Forelimb muscle (tissue), 1 donor: ENCODE measurements at regions not wholly inside any gene's neighbourhood (a gene's known extent, or its start where the extent isn't known, plus 50 kb on each side); places are given as distances from the start of the nearest gene placed in this dataset.
"Not testable (repeated sequence)": the region's sequence is repeated elsewhere in the genome, so short reads cannot be mapped to it uniquely, and the experiment has no call there.

Source experiments
- DNase-seq: peaks from one replicate; pipeline ENCODE4 v3.0.0-alpha.2; 2013; ENCODE audit warnings: low read depth

DNA sequence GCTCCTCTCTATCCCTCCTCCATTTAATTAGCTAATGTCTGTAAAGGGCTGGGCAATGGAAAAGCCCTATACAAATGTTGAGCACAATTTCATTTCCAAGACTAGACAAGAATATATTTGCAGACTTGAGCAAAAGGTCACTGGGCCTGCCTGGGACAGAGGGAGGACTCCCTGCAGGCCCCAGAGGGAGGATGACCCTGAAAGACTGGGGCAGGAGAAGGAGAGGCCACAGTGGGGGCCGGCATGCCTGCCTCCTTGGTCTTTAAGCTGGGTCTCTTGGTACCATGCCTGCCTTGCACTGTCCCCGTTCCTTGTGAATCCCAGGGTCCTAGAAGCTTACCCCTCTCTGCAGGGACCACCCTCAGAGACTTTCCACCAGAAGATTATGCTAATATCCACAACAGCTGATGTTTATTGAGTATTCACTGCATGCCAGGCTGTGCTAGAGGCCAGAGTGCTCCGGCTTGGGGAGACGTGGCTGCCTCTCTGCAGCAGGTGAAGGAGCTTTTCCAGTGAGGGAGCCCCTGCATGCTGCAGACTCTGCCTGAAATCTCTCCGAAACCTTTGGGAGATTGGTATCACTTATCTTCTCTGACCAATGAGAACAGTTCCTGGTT, 72.7 kb upstream of the HSPA9 start:
- no peak for DNase-seq

DNA sequence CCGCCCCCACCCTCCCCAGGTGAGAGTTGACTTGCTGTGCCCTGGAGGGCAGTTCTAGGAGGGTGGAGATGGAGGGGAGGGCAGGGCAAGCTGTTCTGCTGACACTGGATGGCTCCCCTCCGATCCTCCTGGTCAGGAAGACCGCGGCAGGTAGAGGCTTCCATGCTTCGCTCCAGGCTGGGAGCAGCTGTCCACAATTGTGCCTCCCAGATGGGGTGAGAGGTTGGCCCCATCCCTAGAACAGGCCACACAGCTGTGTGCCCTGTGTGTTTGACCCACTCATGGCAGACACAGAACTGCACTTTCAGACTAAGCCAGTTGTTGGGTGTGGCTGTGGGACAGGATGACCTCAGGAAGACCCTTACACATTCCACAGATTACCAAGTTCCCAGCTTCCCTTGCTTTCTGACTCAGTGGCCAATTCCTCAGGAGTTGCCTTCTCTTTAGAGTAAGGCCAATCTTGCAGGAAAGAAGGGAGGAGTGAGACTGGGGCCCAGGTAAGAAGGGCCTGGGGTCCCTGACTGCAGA, 72.1 kb upstream of the HSPA9 start:
- DNase-seq = no peak

DNA sequence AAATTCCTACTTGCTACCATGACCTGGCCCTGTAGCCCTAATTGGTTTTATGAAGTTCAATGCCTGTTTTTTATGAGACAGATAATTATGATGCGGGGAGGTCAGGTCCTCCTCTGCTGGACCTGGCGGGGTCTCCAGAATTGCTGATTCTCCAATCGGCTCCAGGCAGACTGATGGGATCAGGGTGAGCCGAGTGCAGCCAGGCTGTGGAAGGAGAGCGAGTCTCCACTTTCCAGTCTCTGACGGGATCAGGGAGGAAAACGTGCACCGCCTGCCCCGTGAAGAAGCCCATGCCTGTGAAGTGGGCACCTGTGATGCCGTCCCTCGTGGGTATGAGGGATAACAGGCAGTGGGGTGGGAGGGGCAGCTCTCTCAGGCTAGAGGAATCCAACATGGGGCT, 71.5 kb upstream of the HSPA9 start:
- no peak for DNase-seq

DNA sequence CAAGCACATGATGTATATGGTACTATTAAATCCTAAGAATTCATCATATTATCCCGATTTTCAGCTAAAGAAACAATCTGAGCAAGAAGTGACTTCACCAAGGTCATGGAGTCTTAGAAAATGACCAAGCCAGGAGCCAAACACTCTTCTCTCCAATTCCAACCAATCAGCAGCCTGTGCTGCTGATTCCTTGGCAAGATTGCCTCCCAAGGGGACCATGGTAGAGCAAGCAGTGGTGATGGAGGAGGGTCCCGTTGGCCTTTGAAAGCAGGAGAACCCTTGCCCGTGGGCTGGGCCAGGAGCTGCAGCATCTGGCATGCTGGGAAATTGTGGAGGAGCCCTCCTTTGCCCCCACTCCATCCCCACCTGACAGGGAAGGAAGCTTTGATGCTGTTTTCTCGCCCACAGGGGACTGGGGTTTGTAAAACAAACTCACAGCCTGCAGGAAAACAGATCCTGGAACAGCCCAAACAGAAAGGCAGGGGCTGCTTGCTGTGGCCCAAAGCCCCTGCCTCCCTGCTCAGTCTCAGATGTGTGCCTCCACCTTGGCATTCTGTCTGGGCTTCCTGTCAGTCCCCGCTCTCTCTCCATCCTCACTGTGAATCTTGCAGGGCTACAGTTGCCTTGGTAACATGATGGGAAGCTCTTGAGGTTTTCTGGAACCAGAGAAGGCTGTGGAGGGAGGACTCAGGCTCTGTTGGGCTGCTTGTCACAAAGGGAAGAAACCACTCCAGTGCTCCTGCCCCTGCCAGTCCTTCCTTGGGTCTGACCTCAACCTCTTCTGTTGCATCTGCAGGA, 70.8 kb upstream of the HSPA9 start:
- no peak for DNase-seq

DNA sequence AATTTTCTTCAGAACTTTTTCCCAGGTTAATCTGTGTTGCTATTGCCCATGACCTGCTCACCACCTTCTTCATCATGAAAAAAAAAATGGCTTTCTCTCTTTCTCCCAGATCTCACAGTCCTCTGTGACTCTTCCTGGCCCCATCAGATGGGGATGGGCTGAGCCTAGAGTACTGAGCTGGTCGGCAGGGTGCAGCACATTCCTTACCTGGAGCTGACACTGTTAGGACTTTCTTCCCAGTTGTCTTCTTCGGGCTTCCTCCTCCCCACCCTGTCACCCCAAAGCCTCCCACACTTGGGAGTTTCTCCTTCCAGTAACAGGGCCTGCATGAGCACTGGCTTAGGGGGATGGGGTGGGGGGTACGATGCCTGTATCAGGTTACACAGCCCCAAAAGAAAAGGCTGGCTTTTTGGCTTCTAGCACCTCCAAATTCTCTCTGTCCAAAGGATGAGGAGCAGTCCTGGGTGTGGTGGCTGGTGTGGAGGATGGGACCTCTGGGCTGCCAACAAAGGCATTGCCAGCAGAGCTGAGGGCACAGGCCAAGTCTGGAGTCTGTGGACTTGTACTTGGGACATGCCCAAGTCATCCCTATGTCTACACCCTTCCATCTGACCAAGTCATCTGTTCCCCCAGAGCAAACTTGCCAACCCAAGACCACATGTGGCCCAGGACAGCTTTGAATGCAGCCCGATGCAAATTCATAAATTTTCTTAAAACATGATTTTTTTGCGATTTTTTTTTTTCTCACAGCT, 68.0 kb upstream of the HSPA9 start:
- no peak for DNase-seq

DNA sequence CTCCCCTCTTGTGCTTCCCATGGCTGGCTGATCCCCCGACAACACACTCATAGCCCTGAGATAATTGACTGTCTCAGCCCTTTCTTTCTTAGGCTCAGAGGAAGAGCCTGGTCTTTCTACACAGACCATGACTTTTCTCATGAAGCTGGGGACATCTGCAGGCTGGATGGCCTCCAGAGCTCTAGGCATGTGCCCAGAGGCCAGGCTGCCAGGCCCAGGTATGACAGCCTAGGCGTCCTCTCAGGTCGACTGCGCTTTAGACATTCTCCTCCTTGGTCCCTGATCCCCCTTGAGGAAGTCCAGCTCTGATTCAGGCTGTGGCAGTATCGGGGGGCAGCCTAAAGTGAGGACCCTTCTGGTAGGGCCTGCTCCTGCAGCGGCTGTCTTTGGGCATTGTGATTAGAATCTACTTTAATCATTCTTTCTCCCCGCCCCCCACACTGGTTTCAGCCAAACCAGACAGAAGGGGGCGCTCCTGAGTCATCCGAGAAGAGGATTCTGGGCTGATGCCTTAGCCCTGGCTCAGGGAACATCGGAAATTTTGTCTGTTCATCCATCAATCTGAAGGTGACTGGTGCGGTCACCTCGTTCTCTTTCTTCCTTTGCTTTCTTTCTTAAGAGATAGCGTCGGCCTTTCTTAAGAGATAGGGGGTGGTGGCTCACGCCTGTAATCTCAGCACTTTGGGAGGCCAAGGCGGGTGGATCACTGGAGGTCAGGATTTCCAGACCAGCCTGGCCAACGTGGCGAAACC, 66.5 kb upstream of the HSPA9 start:
- no peak for DNase-seq

DNA sequence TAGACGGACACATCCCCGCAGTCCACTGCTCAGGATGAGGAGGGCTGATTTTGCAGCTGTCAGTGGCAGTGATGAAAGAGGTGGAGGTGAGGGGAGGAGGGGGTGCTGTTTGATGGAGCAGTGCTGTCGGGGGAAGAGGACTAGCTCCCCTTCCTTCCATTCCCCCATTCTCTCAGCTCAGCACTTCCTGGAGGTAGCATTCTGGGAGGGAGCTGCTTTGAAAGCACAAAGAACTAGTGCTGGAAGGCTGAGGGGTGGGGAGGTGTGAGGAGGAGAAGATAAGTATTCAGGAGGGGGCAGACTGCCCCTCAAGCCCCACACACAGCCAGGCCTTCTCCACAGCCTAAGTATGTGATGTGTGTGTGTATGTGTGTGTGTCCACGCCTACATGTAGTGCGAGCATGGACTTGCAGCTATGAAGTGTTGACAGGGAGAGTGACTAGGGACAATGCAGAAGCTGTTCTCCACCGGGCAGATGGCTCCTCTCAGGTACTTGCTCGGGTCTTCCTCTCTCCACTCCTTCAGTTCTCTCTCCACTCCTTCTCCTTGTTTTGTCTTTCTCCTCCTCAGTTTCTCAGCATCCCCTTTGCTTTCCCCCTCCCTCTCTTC, 65.5 kb upstream of the HSPA9 start:
- no peak for DNase-seq

DNA sequence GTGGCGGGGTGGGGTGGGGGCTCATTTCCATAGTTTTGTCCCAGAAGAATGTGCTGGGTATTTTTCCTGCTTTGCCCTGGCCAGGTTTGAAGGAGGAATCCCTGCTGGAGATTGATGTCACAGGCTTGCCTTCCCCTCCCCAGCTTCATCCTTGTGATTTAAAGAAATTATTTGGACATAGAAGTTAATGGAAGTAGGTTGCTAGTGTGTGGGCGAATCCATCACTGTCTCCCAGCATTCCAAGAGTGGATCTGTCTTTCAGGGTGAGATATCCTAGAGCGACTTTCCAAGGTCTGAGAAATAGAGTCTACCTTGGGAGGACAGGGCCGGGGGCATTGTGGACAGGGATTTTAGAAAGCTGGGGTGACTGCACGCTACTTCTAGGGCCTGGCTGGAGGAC, 64.9 kb upstream of the HSPA9 start:
- DNase-seq = no peak

DNA sequence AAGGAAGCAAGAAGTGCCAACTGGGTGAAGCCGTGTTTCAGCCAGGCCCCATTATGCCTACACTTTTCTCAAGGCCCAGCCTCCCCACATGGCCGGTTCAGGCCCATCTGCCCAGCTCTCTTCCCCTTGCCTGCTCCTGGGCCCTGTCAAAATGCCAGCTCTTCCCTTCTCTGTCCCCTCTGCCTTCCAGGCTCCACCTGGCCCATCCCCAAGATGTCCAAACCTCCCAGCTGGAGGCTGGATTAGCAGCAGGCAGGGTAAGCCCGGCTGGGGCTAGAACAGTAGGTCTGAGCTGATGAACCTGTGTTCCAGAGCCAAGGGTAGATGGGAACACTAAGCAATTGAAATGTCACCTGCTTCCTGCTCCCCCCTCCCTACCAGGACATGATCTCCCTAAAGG, 64.1 kb upstream of the HSPA9 start:
- DNase-seq = no peak

DNA sequence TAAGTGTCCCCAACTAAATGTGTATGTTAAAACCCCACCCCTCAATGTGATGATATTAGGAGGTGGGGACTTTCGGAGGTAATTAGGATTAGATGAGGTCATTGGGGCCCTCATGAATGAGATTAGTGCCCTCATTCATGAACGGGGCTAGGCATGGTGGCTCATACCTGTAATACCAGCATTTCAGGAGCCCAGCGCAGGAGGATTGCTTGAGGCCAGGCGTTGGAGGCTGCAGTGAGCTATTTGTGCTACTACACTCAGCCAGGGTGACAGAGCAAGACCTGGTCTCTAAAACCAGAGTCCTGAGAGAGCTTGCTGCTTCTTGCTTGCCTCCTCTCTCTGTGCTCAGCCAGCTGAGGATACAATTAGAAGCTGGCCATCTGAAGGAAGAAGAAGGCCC, 62.1 kb upstream of the HSPA9 start:
- no peak for DNase-seq

DNA sequence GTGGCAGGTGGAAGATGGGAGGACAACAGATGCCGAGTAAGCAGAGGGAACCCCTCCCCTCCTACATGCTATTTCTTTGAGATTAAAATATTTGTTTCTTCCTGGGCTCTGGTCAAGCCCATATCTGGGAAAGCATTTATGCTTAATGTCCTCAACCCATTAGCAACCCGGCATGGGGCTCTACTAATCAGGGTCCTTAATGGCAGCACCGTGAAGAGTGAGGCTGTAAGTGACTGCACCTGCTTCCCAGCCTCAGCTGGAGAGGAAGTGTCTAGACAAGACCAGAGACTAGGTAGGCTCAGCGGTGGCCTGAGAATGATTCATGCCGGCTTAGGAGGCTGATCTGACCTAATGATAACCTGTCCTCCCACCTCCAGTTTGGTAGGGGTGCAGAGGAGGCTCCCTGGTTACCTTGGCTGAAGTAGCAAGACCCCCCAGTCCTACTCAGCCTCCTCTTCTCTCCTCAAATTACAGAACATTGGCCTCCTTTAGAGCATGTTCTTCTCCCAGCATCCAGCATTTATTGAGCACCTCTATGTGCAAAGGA, 61.3 kb upstream of the HSPA9 start:
- DNase-seq = no peak

DNA sequence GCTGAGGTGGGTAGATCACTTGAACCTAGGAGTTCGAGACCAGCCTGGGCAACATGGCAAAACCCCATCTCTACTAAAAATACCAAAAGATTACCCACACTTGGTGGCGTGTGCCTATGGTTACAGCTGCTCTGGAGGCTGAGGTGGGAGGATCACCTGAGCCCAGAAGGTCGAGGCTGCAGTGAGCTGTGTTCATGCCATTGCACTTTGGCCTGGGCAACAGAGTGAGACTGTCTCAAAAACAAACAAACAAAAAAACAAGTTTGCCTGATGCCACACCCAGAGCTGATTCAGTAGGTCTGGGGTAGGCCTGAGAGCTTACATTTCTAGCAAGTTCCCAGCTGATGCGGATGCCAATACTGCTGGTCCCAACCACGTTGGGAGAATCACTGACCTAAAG, 60.5 kb upstream of the HSPA9 start:
- DNase-seq = no peak

DNA sequence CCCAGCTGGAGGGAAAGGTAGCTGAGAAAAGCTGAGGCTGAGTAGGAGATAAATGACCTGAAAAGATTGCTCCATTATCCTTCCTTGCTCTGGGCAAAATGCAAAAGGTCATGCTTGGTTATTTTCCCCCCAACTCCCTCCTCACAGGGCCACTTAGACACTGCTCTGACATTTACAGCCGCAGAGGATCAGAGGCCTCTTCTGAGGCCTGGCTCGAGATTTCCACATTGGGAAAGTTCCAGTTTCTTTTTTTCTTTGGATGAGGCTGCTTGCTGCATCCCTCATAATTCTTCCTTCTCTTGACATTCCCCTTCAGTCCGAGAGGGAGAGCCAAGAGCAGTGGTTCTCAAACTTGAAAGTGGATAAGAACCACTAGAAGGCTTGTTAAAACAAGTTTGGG, 60.1 kb upstream of the HSPA9 start:
- DNase-seq = no peak

DNA sequence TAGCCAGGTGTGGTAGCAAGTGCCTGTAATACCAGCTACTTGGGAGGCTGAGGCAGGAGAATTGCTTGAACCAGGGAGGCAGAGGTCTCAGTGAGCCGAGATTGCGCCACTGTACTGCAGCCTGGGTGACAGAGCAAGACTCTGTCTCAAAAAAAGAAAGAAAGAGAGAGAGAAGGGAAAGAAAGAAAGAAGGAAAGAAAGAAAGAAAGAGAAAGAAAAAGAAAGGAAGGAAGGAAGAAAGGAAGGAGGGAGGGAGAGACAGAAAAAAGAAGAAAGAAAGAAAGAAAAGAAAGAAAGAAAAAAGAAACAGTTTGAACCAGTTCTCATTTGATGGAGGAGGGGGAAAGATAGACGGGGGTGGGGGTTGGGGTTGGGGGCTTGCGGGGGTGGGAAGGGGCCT, 59.6 kb upstream of the HSPA9 start:
- DNase-seq = not testable (repeated sequence)

DNA sequence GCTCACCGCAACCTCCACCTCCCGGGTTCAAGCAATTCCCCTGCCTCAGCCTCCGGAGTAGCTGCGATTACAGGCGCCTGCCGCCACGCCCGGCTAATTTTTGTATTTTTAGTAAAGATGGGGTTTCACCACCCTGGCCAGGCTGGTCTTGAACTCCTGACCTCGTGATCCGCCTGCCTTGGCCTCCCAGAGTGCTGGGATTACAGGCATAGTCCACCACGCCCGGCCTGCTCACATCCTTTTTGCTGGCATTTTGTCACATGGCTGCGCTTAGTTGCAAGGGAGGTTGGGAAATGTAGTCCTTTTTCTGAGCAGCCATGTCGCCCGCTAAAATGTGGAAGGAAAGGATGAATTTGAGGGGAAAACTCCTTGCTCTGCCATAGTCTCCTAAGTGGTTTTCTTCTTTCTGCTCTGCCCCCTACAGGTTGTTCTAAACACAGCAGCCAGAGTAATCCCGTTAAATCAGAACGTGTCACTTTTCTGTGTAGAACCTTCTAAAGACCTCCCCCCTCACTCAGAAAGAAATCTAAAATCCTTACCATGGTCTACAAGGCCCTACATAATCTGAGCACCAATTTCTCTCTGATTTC, 57.8 kb upstream of the HSPA9 start:
- peak; percentile 52 for DNase-seq

DNA sequence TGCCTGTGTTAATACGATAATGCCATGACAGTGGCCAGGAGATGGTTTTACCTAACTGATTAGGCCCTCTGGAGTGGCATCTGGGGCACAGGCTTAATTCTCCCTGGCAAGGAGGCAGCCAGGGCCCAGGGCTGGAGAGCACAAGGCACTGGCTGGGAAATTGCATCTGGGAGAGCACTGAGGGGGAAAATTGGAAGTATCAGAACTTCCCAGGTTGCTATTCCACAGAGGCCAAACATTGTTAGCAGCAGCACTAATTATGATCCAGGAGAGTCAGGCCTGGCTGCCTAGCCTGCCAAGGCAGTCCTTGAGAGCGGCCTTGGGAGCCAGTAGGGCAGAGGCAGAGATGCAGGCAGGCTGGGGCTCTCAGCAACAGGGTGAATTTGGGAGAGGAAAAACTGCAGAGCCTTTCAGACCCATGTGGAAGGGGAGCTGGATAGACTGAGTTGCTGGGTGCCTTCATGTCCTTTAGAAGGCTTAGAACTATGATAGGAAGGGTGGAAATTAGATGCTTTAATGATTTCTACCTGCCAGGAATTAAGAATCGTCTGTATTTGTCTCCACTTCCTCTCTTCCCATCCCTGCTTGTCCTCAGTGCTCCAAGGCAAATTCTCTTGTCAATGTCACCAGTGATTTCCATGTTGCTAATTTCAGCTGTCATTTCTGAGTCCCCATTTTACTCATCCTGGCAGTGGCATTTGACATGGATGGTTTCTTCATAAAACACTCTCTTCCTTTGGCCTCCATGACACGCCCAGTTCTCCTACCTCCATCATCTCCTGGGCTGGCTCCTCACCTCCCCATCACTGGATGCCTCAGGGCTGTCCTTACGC, 56.1 kb upstream of the HSPA9 start:
- DNase-seq = no peak

DNA sequence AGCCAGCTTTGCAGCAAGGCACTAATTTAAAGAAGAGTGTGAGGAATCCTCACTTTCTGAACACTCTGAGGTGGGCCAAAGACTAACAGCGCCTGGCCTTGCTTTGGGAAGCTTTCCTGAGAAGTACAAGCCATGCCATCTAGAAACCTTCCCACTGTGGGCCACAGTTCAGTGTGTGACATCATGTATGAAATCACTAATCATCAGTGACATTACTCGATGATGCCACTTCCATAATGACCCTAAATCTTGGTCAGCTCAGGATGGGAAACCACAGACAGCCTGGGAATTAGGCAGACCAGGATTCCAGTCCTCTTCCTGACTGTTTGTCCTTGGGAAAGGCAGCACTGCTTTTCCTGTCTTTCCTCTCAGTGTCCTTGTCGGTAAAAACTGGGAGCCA, 54.2 kb upstream of the HSPA9 start:
- DNase-seq = no peak

DNA sequence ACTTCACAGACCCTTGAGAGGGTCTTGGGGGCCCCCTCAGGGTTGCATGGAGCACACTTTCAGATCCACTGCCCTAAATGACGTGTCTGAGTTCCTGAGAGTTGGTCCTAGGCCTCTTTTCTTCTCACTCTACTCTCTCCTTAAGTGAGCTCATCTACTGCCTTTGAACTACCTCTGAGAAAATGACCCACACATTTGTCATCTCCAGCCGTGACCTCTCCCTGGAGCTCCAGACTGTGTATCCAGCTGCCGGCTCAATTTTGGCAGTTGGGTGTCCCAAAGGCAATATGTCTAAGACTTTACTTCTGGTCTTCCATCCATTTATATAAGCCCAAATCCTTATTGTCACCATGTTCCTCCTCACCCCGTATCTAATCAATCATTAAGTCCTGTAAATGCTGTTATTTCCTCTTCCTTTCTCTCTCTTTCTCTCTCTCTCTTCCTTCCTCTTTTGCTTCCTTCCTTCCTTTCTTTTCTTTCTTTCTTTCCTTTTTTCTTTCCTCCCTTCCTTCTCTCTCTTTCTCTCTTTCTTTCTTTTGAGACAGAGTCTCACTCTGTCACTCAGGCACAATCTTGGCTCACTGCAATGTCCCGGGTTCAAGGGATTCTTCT, 51.2 kb upstream of the HSPA9 start:
- DNase-seq = no peak

DNA sequence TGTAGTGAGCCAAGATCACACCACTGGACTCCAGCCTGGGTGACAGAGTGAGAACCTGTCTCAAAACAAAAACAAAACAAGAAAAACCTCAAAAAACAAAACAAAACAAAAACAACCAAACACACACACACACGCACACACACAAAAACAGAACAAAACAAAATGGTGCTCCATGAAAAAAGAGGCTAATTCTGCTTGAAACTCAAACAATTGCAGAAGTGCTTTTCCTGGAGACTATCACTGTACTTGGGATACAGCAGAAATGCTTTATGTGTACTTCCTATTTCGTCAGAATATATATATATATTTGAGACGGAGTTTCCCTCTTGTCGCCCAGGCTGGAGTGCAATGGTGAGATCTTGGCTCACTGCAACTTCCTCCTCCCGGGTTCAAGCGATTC, 49.9 kb upstream of the HSPA9 start:
- no peak for DNase-seq
